GM19351 (cell line): ENCODE measurements at regions not wholly inside any gene's neighbourhood (a gene's known extent, or its start where the extent isn't known, plus 50 kb on each side); places are given as distances from the start of the nearest gene placed in this dataset.

Experiments used
- ATAC-seq: cut with Tn5 transposase; IDR thresholded peaks from one replicate; pipeline ENCODE4 v1.9.1; 2021; ENCODE audit warnings: mild to moderate bottlenecking, moderate library complexity; ENCODE audit not compliant: unreplicated experiment

DNA sequence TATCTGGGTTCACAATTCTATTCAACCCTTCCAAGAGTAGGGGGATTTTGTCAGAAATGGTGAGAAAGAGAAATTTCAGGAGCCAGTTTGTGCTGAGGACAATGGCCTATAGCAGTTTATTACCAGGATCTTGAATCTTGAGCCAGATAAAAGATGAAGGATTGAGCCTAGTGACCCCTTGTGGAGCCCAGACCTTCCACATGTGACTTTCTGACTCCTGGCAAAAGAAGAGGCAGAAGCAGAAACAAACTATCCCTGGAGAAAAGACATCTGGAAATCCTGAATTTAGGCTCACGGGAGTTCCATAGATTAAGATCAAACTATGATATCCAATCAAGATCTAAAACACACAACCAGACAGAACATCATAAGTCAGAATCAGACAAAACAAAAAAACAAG, 60.9 kb upstream of the CHRM2 start:
- no peak for ATAC-seq

DNA sequence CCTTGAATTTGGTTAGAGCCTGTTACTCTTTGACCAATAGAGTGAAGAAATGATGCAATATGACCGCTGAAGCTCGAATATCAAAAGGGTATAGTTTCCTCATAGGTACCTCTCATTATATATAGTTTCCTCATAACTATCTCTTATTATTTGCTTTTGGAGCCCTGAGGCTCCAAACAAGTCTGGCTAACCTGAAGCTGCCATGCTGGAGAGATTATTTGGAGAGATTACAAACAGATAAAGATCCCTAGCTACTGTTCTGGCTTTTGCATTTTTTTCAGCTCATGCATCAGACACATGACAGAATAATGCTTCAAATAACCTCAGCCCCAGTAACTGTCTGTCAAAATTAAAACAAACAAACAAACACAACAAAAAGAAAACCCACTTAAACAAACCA, 65.4 kb upstream of the CHRM2 start:
- no peak for ATAC-seq

DNA sequence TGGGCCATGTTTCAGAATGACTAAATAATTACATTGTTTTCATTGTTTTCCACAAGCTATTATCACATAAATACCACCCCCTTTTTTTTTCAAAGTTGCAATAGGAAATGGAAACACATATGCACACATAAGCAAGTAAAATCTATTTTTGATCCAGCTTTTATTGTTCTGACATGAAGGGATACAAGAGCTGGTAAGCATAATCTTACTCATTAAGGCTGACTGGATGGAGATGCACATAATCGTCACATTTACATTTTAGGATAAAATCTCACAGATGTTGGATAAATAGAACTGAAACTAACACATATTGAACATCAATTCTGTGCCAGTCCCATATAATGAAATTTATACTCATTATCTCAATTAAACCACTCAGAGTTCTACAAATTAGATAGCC, 84.5 kb upstream of the CHRM2 start:
- no peak for ATAC-seq

DNA sequence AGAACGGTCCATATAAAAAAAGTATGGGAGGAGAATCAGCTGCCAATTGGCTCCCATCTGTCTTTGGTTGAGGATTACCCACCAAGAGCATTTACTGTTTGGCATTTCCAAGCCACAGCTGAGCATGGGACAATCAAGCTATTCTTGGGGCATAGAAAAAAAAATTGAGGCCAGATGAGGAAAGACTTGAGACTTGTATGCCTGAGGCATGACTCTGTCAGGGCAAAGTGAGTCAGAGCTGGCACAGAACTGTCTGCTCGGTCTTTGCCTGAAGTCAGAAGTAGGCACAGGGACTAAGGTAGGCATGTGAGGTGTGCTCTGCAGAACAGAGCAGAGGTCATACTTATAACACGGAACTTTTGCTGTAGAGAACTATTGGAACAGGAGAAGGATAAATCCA, 126.5 kb upstream of the CHRM2 start:
- no peak for ATAC-seq

DNA sequence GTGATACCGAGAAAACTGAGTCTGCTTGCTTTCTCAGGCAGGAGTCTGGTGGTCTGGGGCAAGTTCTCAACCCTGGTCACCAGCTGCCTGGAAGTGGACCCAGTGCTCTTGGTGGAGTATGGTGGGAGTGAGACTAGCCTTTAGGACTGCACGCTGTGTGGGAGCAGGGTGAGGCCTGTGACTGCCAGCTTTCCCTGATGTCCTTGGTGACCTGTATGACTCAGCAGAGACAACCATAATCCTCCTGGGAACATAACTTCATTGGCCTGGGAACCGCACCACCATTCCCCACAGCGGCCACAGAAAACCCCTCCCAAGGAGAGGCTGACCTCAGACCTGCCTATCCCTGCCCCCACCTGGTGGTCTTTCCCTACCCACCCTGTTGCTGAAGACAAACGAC, 139.5 kb upstream of the CHRM2 start:
- ATAC-seq = no peak

DNA sequence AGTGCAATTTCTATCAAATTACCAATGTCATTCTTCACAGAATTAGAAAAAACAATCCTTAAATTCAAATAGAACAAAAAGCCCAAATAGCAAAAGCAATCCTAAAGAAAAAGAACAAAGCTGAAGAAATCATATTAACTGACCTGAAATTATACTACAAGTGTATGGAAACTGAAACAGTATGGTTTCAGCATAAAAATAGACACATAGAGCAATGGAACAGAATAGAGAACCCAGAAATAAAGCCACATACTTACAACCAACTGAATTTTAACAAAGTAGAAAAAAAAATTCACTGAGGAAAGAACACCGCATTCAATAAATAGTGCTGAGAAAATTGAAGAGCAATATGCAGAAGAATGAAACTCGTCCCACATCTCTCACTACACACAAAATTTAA, 142.0 kb upstream of the CHRM2 start:
- no peak for ATAC-seq

DNA sequence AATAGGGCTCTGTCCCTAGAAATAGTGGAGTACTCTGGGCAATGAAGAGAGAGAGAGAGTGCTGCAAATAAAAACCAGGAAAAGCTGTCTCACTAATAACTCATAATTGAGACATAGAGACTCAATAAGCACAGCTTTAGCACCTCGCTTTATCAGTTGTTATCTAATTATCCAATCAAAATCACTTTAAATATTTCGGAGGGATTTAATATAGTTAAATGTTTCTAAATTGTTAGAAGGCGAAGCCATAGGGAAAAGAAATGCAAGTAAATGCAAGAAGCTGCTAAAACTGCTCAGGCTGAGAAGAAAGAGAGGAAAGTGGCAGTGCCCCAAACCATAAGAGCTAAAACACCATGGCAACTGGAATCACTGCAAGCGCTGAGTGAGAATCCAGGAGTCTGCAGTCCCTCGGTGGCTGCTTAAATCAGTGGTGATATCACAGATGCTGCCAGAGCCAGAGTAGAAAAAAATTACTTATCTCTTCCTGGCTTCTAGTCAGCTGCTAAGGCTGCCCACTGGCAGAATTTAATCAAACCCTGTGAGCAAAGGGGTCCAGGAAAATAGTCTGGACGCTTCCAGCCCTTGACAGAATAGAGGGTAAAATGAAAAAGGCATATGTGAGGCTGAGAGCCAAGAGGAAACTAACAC, 150.4 kb upstream of the CHRM2 start:
- ATAC-seq = no peak

DNA sequence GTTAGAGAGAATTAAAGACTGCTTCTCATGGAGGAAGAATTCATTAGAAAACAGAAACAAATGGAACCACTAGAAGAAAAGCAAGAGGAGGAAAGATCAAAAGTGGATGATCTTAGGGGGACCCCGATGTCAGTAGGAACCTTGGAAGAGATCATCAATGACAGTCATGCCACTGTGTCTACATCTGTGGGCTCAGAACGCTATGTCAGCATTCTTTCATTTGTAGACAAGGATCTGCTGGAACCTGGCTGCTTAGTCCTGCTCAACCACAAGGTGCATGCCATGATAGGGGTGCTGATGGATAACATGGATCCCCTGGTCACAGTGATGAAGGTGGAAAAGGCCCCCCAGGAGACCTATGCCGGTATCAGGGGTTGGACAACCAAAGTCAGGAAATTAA, 154.4 kb upstream of the CHRM2 start:
- no peak for ATAC-seq

DNA sequence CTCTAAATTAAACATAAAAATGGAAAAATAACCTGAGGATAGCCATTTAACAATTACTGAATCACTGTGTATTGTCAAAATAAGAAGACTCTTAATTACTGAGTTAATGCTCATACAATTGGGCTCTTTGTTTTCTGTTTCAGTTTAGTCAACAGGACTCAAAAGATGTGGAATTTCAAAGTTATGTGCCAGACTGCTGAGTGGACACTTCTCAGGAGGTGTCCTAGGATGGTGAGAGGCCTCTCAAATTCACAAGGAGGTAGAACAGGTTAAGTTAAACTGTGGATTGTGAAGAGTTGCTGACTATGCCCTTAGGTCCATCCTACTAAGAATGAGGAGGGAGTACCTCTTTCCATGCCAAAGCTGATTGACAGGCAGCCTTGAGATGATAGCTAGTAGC, 157.7 kb upstream of the CHRM2 start:
- ATAC-seq = no peak

DNA sequence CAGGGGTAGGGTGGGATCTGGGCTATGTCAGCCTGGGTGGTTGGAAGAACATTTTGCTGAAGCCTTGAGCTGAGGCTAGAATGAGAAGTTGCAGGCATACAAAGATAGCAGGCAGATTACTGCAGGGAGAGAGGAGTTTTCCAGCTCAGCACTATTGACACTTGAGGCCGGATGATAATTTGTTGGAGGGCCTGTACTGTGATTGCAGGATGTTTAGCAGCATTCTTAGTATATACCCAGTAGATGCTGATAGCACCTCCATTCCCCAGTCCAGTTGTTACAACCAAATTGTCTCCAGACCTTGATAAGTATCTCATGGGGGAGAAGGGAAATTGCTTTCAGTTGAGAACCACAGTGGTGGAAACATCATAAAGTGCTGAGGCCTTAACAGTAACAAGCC, 158.6 kb upstream of the CHRM2 start:
- no peak for ATAC-seq

DNA sequence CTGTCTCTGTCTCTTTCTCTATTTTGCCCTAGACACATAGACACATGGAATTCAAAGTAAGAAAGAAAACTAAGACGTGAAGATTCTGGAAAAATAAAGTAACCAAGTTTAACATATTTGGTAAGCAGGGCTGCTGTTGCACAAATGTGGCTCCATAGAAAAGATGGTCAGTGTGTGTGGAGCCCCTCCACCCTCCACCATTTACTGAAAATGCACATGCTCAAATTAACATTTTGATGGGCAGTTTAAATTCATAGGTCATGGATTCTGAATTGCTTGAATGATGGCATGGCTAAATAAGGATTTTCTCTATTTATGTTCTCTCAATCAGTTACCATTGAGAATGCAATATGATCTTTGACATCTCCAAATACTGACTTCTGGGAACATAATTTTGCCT, 165.5 kb upstream of the CHRM2 start:
- no peak for ATAC-seq

DNA sequence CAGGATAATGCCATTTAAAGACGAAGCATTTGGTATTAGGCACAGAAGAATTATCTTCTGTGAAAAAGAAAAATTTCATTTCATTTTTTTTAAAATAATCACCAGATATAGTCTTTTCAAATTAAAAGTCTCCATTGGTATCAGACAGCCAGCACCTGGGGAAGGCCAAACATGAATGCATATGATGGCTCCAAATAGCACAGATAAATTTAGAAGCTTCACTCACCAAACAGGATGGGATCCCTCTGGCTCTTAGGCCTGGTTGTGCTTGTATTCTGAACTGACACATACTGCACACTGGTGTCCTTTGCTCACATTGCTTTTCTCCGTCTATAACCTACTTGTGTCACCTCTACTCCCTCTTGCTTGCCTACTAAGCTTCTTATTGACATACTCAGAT, 169.5 kb upstream of the CHRM2 start:
- ATAC-seq = no peak

DNA sequence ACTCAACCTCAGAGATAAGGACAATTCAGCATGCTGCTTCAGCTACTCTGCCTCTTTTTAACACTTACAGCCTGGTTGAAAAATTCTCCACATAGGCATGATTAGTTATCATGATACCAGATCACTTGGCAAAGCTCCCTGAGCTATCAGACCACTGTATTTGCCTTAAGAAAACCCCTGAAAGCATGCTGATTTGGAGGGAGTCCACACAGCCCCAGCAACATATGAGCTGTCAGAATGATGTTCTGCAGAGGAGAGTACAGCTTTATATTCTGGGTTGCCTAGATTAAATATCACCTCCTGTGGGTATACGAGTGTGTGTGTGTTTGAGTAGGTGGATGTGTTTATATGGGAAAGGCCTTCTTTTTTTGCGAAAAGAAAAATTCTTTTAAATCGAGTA, 170.2 kb upstream of the CHRM2 start:
- ATAC-seq = no peak

DNA sequence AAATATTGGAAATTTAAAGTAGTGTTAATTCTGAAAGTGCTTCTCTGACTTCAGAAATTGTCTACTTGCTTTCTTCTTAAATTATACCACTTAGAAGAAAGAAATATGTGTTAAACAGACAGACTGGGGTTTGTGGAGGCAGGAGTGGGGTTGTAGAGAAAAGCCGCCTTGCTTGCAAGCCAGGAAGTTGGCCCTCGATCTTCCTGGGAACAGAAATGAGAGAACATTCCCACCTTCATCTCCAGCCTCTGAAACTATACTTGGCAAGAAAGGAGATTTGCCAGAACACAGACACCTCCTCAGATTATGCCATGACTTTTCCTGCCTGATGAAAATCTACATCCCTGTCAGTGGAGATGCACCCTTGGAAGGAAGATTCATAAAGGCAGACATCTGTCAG, 171.2 kb upstream of the CHRM2 start:
- no peak for ATAC-seq

DNA sequence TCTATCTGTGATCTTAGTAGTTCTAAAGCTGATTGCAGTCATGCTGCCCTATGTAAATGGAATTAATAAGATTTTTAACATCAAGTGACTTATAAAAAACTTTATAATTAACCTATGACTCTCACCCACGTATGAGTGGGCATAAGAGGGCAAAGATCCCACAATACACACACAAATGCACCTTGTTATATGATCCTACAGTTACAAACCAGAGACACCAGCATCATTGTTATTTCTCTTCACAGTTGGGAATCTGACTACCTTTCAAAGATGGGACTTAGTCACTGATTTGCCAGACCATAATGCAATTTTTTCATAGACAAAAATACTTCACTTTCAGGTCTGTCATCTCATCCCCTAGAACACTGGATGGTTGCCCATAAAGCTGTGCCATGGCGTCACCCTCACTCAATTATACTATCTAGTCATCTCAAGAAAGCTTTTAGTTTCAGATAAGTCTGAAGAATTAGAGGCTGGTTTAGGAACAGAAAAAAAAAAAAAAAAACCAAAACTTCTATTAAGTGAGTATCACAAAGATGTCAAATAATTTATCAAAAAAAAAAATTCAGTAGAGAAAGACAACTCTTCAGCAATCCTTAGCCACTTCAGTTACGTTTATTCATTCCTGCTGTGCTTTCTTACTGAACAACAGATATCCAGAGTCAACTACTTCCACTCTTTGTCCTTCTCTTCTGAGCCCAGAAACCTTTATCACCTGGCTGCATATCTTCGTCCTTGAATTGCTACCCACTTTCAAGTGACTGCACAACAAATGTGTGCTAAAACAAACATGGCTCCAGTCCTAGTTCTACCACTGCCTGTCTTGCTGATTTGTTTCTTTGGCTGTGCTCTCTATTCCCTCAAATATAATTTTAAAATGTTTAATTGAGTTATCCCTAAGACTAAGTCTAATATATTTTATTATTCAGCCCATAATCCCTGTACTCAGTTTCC, 175.0 kb upstream of the CHRM2 start:
- no peak for ATAC-seq

DNA sequence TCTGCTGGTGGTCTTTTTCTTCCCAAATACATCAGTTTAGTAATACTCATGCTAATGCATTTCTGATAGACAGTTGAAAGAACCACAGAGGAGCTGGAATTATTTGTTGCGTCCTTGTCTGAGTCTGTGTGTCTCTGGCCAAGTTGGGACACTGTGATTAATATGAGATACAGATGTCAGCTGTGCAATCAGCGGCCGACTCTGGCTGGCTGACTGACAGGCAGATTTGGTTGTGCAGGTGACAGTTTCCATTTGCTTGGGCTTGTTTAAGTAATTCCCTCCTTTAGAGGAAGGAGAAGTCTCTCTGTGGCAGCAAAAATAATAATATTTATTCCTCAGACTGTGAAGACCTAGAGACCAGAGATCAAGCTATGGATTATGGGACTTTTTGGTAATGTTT, 176.2 kb upstream of the CHRM2 start:
- ATAC-seq = no peak

DNA sequence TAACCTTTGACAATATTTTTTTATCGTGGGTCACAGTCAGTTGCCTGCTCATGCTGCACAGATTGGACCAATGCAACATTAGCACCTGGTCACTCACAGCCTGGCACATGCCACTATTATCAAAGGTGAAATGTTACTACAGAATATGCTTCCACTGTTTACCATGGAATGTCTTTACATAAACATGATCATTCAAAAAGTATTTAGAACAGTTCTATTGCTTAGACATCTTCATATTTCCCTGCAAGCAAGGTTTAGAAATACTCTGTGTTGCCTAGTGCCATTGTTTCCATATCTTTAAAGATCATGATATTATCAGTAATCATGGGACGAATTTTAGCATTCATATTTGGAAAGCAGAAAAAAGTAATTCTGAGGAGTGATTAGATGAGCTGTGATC, 179.9 kb upstream of the CHRM2 start:
- no peak for ATAC-seq

DNA sequence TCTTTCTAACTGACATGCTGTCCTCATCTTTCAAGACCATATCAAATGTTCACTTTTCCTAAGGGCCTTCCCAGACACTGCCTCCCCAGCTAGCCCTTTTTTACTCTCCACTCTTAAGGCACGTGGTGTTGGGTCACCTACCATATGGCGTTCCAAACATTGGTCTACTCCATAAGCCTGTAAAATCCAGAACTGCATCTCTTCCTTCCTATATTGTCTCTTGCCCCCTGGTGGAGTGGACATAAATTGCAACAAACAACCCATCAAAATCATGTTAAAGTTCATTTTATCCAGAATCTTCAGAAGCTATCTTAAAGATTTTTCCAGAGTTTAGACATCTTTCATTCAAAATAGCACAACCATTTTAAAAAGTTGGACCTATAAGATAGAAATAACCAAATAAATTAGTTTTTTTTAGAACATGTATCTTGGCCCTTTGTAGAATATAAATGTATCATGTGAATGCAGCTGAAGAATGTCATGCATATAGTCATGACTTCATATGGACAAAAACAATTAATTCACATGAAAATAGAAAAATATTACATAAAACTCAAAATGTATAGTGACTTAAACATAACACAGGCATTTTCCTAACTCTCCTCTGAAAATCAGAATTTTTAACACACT, 180.6 kb upstream of the CHRM2 start:
- peak; percentile 63 for ATAC-seq

DNA sequence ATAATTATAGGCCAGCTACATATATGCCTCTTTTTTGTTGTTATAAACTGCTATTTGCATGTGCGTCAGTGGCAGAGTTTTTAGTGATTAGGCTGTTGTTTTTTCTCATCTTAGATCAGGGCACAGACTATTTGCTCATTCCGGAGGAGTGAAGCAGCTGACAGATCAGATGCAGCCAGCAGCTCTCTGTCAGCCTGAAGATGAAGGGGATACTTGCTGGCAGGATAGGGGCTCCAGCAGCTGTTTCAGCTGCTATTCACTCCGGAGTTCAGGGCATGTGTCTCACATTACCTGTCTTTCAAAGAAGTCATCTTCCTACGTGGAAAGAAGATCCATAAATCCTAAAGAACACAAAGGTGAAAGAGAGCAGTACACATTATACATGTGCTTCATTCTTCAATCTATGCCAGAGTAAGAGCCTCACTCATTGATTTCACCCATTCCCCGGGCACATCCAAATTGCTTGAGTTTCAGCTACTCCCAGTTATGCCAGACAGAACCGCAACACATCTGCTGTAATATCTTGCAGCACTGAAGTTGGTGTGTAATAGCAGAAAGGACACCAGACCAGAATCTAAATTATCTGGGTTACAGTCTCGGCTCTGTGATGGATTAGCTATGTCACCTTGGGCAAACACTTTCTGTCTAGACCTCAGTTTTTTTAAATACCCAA, 182.8 kb upstream of the CHRM2 start:
- ATAC-seq = no peak

DNA sequence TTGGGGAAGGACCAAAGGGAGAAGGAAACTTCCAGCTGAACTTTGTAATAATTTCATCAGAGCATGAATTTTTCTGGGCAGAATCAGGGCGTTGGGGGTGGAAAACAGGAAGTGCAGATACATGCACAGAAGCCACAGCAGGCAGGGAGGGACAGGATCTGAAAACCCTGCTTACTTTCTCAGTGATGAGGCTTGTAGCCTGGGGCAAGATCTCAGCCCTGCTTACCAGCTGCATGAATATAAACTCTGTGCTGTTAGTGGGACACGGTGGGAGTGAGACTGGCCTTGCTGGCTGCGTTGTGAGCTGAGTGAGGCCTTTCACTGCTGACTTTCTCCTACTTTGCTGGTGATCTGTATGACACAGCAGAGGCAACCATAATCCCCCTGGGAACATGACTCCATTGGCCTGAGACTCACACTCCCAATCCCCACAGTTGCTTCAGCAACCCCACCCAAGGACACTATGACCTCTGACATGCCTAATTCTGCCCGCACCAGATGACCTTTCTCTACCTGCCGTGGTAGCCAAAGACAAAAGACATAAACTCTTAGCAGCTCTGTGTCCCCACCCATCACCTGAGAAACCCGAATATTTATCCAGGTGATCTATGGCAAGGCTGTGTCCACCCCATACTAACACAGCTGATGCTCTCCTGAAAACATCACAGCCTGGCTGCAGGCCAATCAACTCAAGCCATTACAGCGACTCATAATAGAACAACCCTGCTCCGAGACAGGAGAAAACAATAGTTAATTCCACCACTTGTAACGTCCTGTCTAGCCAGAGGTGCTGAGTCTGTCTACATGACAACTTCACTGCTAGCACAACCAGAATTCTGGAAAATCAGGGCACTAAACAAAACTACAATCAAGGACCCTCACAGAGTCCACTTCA, 190.7 kb upstream of the CHRM2 start:
- peak; percentile 72 for ATAC-seq
